ENCODE measurements at regions not wholly inside any gene's neighbourhood (a gene's known extent, or its start where the extent isn't known, plus 50 kb on each side); places are given as distances from the start of the nearest gene placed in this dataset.
"Not testable (repeated sequence)": the region's sequence is repeated elsewhere in the genome, so short reads cannot be mapped to it uniquely, and the experiment has no call there.

DNA sequence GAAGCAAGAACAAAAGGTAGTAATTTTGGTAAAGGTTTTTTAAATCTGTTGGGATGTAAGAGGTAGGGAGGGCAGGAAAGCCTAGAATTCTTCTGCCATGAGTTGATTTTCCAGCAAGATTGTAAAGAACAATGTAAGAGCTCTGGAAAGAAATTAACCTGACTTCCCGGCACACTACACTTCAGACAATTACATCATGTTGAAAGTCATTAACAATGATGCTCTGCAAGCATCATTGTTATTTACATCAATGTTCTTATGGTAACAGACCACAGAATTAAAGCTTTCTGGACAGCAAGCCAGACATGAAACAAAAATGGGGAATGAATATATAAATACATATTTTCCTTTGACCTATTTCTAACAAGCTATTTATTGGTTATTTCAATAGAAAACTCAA, 342.2 kb downstream of the CEP170 start:
- DNase-seq (ENCODE audit: low spot score): not testable (repeated sequence)

DNA sequence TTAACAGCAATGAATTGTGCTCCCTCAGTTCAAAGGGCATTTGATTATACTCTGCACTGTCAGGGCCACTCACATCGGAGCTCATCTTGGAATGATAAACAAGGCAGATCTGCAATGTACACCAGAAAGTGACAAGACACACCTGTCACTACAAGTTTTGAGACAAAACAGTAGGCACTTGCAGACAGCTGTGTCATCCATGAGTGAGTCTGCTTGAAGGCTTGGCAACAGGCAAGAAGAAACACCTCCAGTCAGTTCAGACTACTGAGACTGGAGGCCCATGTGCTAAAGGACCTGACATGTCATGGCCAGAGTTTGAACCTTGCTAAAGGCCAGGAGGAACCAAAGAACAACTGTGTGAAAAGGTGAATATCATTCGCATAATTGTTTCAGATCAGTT, 354.5 kb downstream of the CEP170 start:
- not testable (repeated sequence) for DNase-seq (ENCODE audit: low spot score)

DNA sequence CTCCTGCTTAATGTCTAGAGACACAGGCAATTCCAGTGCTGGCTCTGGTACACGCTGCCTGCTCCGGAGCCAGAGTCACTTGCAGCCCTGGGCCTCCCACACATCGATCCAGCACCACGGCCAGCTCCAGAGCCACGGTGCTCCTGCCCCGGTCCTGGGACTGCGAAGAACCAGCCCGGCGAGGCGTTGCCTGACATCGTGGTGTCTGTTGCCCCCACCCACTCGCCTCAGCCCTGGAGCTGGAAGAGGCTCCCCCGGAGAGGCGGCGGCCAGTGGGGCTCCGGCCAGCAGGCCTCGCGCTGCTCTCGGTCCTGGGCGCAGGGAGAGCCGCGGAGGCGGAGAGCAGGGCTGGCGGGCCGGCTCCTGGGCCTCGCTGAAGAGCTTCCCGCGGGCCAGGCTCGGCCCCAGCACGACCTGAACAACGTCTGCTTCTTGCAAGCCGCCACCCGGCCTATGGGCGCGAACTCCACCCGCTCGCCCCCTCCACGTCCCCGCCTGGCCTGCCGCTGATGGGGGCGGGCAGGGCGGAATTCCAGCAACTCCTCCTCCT, 364.8 kb downstream of the CEP170 start:
- DNase-seq (ENCODE audit: low spot score): no peak

DNA sequence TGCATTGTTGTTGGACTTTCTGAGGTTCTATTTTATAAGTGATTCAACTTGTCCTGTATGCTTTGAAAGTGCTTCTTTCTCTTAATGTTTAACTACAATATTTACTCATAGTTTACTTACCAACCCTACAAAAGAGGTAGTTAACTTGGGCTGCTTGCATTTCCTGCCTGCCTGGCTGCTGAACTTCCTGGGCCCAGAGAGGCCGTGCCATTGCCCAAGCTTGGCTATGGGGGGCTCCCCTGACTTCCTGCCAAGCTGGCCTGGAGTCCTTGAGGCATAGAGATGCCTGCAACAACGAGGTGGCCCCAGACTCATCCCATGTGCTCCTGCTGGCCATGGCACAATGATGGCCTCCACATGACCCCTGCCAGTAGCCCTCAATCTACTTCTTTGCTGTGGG, 361.6 kb upstream of the PLD5 start:
- DNase-seq (ENCODE audit: low spot score): no peak

DNA sequence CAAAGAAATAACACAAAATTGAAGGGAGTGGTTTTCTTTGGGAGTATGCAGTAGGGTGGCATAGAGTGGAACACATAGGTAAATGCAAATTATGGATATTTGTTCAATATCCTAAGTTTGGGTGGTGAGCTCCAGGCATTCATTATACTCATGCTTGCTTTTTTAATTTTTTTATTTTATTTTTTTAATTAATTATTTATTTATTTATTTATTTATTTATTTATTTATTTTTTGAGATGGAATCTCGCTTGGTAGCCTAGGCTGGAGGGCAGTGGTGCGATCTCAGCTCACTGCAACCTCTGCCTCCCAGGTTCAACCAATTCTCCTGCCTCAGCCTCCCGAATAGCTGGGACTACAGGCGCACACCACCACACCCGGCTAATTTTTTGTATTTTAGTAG, 355.5 kb upstream of the PLD5 start:
- DNase-seq (ENCODE audit: low spot score): not testable (repeated sequence)

DNA sequence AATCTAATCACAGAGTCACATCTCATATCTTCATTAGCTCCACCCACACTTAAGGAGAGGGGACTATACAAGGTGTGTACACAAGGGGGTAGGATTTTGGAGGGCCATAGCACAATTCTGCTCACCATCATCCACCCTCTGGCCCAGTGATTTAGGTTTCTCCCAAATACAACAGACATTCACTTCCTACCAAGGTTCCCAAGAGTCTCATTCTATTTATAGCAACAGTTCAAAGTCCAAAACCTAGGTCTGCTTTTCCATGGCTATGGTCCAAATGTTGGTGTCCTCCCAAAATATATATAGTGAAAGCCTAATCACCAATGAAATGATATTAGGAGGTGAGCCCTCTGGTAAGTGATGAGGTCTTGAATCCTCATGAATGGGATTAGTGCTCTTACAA, 353.2 kb upstream of the PLD5 start:
- no peak for DNase-seq (ENCODE audit: low spot score)

DNA sequence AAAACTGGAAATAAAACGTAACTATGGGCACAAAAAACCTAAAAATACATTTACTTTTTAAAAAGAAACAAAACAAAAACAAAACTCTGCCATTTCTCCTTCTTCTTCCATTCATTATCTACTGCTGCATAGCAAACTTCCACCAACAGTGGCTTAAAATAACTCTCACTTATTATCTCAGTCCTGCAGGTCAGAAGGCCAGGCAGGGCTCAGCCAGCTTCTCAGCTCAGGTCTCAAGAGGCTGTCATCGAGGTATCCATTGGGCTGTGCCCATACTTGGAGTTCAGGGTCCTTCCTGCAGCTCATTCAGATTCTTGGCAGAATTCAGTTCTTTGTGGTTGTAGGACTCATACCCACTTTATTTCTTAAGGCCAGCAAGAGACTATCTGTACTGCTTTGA, 352.7 kb upstream of the PLD5 start:
- DNase-seq (ENCODE audit: low spot score): no peak

DNA sequence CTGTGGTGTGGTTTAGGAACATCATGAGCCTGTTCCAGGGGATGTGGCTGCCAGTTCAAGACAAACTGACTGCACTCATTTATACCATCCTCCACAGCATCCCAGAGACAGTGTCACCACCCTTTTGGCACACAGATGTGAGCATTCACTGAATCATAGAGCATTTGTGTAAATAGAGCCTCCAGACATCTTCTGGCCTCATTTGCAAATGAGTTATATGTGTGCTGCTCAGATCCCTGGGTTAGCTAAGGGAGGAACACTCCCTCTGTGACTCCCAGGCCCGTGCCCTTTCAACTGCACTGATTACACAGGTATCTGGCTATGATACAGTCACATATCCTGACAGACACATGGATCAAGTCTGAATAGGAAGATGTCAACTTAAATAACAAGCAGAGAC, 351.5 kb upstream of the PLD5 start:
- no peak for DNase-seq (ENCODE audit: low spot score)

DNA sequence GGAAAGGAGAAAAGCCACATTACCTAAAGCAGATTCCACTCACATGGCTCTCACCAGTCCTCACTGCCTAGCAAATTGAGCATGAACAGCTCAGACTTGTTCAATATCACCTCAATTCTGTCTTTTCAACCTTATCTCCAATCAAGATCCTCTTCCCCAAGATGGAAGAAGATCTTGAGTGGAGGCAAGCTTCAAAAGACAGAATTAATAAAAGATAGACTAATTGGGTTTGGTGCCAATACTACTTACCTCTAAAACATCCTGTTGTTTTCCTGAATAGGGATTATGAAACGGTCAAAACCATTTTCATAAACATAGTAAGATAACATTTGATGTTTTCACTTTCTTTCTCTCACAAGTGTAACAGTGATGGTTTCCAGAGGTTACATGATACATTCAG, 349.2 kb upstream of the PLD5 start:
- DNase-seq (ENCODE audit: low spot score): no peak

DNA sequence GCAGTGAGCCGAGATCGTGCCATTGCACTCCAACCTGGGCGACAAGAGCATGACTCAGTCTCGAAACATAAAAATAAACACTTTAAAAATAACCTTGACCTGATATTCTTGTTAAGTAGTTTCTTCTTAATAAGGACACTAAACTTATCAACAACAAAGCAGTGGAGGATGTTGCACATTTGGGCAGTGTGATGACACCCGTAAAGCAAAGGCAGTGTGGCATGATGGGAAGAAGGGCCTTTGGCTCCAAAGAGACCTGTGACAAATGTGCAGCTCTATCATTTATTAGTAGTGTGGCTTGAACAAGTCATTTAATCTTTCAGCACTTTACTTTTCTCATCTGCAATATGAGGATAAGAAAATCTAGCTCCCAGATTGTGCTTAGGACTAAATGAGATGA, 348.0 kb upstream of the PLD5 start:
- no peak for DNase-seq (ENCODE audit: low spot score)

DNA sequence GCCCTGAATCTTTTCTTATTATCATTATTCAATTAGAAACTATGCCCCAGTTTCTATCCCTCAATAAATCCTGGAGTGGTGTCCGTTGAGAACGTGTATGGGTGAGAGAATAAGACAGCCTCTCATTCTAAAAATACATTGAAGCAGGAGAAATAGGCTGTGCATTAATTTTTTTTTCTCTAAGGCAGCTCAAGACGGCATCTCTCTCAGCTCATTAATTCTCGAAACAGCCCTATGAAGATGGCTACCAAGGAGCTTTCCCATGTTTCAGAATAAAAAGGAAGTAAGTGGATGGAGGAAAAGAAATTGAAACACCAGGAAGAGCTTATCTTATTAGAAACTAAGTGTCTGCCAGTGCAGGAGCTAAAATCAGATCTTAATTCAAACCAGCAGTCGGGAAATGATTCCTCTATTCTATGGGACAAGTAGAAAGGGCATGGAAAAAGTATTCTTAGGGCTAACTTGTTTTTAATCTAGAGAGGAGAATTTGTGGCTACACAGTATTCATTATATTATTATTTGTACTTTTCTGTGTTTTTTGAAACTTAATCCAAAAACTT, 347.1 kb upstream of the PLD5 start:
- no peak for DNase-seq (ENCODE audit: low spot score)

DNA sequence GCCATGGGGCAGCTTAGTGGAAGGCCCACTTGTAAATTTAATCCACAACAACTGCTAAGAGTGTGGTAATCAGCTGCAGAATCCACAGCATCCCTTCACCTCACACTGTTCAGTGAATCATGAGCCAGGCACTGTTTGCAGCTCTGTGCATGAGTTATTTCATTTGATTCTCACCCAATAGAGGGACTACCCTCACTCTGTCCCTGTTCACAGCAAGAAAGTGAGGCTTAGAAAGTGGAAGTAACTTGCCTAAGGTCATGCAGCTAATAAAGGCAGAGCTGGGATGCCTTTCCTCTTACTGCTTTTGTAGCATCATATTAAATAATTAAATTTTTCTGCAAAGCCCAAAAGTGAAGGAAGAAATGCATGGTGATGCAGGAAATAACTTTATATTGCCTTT, 346.5 kb upstream of the PLD5 start:
- DNase-seq (ENCODE audit: low spot score): no peak

DNA sequence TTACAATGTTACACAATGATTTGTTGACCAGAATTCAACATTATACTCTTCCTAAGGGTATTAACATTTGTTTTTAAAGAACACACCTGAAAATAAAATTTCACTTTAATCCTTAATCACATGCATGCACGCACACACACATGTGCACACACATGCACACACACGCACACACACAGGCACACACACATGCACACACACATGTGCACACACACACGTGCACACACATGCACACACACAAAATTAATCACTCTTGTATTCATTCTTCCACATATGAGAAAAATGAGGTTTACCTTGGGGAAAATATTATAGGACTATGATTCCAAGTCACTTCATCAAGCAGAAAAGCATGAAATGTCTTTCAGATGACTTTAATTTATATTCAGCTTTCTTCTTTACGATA, 331.8 kb upstream of the PLD5 start:
- no peak for DNase-seq (ENCODE audit: low spot score)

DNA sequence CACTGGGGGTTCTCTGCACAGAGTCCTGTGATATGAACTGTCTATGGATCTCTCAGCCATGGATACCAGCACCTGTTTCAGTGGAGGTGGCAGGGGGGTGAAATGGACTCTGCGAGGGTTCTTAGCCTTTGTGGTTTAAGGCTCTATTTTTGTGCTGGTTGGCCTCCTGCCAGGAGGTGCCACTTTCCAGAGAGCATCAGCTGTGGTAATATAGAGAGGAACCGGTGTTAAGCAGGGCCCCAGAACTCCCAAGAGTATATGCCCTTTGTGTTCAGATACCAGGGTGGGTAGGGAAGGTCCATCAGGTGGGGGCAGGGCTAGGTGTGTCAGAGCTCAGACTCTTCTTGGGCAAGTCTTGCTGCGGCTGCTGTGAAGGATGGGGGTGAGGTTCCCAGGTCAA, 330.0 kb upstream of the PLD5 start:
- DNase-seq (ENCODE audit: low spot score): no peak

DNA sequence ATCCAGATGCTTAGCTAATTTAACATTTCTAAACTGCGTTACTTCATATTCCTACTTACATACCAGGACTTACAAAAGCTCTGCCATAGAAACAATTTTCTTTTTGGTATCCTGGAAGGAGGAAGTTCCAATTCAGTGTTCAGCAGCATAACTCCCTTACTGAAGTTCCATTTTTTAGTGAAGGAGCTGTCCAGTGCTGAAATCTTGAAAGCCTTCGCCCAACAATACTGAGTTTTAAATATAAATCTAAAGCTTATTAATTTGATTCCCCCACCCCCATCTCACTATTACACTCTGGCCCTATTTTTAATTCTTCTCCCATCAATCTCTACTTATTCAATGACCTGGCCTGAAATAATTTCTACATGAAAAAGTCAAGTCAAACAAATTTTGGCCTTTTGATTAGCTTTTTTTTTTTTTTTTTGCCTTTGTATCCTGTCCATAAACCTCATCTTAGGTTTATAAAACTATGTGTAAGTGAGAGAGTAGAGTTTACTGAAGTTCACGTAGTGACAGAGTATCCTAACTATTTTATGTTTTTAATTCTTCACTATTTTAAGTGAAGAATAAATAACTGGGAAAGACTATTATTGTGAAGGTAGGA, 323.0 kb upstream of the PLD5 start:
- no peak for DNase-seq (ENCODE audit: low spot score)

DNA sequence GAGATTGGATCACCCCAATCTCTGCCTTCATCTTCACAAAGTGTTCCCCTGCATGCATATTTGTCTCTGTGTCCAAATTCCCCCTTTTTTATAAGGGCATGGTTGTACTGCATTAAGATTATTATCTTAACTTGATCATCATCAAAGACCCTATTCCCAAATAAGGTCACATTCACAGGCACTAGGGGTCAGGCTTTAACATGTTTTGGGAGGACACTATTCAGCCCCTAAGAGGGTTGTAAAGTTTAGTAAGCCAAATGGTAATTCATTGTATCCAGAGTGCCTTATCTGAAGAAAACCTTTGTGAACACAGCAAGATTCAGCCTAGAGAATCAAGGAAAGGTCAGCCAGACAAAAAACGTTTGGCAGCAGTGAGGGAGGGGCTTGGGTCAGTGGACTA, 317.6 kb upstream of the PLD5 start:
- no peak for DNase-seq (ENCODE audit: low spot score)

DNA sequence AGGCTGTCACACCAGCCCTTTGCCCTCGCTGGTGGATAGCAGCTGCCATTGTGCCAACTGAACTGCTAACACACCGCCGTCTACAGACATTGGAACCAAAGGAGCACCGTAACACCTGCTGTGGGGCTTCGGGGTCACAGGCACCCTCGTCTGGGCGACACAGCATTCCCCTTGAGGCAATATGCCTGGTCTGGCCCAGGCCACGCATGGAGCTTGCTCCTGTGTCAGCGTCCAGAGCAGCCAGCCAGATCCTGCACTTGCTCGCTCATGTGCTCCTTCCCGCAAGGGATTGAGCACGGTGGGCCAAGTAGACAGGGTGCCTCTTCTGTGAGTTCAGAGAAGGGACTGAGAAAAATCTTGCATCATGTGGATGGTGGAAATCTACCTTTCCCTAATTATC, 314.6 kb upstream of the PLD5 start:
- no peak for DNase-seq (ENCODE audit: low spot score)

DNA sequence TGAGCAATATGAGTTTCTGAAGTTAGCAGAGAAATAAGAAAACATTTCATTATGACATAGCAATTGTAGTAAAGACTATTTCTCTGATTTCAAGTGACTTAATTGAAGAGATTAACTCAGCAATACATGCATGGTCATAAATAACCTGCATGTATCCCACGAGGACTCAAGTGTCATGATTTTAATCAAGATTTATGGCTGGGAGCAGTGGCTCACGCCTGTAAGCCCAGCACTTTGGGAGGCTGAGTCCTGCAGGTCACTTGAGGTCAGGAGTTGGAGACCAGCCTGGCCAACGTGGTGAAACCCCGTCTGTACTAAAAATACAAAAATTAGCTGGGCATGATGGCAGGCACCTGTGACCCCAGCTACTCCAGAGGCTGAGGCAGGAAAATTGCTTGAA, 311.9 kb upstream of the PLD5 start:
- no peak for DNase-seq (ENCODE audit: low spot score)

DNA sequence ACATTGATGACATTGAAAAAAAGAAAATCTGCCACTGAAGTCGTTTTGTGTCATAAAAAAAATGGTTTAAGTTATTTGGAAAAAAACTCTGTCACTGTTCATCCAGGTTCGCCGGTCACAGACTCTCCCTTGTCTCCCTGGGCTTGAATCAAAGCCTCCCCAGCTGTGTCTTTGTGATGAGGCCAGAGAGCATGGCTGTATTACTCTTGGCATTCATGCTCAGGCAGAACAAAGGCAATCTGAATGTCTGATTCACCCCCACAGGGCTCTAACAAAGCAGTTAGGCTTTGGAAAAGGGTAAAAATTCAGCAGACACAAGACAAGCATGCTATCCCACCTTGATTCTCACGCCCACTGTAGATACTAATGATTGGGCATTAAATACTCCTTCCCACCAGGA, 304.3 kb upstream of the PLD5 start:
- no peak for DNase-seq (ENCODE audit: low spot score)

DNA sequence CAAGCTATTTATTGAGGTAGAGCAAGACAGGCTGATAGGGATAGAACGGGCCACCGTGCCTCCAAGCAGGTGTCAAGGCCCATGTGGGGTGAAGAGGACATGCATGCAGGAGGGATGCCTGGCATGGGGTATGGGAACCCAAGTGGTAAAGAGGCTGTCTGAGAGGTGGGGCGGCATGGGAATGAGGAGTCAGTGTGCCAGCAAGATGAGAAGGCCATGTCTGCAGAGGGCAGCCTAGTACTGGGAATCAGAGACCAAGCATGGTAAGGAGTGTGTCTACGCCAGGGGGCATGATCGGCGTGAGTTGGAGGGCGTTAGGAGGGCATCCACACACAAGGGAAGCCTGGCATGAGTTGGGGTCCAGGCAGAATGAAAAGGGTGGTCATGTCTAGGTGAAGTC, 303.7 kb upstream of the PLD5 start:
- no peak for DNase-seq (ENCODE audit: low spot score)

DNA sequence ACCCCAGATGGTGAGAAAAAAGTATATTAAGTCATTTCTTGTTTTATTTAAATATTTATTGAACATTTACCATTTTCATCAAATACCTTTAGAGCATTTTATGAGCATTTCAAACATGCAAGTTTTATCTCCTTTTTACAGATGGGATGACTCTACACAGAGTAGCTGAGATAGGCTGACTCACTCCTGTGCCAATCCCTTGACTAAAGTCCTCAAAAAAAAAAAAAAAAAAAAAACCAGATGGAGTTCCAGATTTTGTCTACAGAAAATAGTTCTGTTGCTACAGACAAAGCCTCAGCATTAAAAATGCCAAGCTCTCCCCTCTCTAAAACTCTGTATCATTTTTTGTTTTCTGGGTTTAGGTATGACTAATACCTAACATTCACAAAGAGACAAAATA, 303.0 kb upstream of the PLD5 start:
- DNase-seq (ENCODE audit: low spot score): no peak

DNA sequence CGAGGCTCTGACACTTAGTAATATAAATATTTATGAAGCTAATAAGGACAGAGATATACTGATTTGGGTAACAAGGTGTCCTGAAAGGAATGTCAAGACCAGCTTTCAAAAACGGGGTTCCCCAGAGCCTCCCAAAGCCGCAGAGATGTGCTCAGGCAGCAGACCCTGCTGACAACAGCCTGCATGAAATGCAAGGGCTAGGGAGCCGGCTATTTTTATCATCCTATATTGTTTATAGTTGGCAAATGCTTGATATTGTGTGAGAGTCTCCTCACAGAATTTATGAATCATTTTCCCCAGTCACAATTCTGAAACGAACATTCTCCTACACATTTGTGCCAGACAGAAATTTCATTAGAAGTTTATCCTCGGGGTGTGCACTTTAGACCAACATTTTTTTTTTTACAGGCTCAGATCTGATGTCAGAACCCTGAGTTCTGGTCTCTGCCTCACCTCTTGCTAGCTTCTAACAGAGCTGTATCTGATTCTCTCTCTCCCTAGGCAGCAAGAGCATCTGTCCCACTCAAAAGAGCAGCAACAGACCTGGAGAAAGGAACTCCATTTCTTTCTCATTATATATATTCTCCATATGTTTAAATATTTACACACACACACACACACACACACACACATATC, 302.3 kb upstream of the PLD5 start:
- DNase-seq (ENCODE audit: low spot score): no peak

DNA sequence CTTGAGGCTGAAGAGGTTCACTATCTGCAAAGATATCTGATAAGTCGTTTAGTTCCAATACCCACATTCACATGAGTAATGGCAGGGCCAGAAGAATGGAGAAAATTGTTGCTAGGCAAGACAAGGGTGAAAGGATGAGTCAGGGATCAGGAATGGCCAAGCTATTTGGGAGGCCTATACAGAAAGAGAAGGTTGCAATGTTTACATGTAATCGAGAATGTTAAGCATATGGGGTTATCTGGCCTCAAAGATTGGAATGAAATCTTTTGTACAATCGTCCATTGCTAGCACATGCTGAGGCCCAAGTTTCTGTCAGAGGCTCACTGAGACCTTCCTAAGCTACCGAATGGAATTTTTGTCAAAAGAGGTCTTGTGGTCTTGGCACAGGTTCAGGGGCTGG, 299.9 kb upstream of the PLD5 start:
- DNase-seq (ENCODE audit: low spot score): peak; percentile 17
